Suppressor macrophage treated with lipopolysaccharide for 1 hour (primary cell): ENCODE measurements at regions not wholly inside any gene's neighbourhood (a gene's known extent, or its start where the extent isn't known, plus 50 kb on each side); places are given as distances from the start of the nearest gene placed in this dataset.
"Not testable (repeated sequence)": the region's sequence is repeated elsewhere in the genome, so short reads cannot be mapped to it uniquely, and the experiment has no call there.

Source experiments
- DNase-seq, 3 donors: peaks; one replicate each; pipeline ENCODE4 v3.0.0-alpha.2; 2020 to 2022

- no peak for DNase-seq
Observed at GRCh38 chr4:123162859-123163258, 233.7 kb upstream of the SPRY1 start.

DNA sequence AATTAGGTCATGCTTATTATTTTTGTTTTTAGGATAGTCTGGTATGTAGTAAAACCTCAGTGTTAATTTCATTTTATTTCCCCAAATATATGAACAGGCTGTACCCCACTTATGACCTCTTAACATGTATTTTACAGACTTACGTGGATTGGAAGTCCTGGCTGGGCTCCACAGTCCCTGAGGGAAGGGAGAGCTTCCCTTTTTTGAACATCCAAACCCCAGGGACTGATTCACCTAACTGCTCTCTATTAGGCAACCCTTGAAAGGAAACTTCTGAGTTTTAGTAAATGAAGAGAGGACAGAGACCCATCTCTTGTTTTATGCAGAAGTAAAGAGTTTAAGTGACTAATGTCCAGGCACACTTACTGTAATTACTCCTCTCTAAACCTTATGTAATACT, 233.1 kb upstream of the SPRY1 start:
- DNase-seq = peak; percentile 13 to 43 (median 36)

- DNase-seq = no peak
Observed at GRCh38 chr4:123166023-123166422, 230.6 kb upstream of the SPRY1 start.

GRCh38 chr4:123167931-123168330, 228.7 kb upstream of the SPRY1 start:
- no peak for DNase-seq

DNA sequence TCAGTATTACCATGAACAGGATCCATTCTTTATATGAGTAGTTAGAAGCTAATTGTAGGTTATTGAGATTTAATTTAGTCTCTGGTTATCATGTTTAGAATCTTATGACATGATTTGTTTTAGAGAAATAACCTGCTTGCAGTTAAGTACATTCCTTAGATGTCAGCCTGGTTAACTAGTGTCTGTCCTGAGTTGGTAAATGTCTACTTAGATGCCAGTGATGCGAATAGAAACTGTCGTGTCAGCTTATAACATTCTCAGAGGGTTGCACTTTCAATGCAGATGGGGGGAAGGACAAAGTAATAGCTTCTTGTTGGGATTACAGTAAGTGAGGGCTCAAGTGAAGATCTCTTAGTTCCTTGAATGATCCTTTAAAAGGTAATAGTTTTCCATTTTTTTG, 227.8 kb upstream of the SPRY1 start:
- no peak for DNase-seq

GRCh38 chr4:123170843-123171242, 225.8 kb upstream of the SPRY1 start:
- no peak for DNase-seq

DNA sequence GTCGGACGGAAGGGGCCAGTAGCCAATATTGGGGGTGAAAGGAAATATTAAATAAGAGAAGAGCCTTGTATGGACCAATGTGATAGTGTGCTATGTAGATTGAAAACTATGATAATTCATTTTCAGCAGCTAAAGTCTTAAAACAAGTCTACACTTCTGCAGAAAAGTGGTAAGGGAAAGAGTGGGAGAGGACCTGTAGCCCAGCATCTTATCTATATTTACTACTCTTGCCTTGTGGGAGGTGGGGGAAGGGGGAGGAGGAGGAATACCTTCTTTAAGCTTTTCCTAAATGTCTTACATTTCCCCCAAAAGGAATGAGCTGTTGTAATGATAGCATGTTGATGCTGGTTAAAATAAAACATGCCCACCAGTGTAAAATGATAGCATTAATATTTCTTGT, 220.0 kb upstream of the SPRY1 start:
- DNase-seq = no peak

GRCh38 chr4:123182289-123182688, 214.3 kb upstream of the SPRY1 start:
- DNase-seq = no peak

DNA sequence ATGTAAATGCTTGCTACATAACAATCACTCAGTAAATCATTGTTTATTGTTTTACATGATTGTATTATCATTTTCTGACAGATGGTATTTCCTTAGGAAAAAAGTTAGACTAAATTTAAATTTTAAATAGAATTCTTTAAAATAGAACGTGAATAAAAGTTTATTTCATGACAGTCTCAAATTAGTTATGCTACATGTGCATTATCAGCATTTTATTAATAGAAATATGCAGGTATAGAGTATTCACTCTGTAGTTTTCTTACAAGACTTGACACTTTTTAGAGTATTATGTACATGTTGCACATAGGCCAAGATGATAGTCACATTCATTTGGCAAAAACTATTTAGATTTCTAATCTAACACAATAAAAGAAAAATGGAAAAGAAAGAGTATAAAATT, 213.3 kb upstream of the SPRY1 start:
- DNase-seq = no peak

DNA sequence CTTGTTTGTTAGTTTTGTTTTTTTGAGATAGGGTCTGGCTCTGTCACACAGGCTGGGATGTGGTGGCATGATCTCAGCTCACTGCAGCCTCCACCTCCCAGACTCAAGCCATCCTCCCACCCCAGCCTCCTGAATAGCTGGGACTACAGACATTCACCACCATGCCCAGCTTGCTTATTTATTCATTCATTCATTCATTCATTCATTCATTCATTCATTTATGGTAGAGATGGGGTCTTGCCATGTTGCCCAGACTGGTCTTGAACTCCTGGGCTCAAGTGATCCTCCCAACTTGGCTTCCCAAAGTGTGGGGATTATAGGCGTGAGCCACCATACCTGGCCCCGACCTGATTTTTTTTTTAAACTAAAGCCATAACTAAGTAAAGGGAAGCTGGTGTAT, 212.8 kb upstream of the SPRY1 start:
- not testable (repeated sequence) for DNase-seq

DNA sequence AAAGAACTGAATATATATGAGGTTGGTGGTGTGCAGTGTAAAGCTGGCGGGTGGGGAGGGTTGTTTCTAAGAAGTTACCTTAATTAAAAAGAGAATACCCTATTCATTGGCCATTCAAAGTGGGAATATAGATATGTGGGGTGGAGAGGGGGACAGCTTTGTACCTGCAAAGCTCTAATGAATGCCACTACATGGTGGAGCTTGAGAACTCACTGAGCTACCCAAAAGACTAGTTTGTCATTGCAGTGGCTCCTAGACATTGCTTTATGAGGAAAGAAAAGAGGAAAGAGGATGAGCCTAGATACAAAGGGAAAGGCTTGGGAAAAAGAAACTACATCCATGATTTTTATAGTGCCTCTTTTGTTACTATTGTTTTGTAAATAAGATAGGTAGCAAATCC, 209.9 kb upstream of the SPRY1 start:
- no peak for DNase-seq

GRCh38 chr4:123190176-123190575, 206.4 kb upstream of the SPRY1 start:
- no peak for DNase-seq

- DNase-seq = no peak
Observed at GRCh38 chr4:123191728-123192127, 204.9 kb upstream of the SPRY1 start.

DNA sequence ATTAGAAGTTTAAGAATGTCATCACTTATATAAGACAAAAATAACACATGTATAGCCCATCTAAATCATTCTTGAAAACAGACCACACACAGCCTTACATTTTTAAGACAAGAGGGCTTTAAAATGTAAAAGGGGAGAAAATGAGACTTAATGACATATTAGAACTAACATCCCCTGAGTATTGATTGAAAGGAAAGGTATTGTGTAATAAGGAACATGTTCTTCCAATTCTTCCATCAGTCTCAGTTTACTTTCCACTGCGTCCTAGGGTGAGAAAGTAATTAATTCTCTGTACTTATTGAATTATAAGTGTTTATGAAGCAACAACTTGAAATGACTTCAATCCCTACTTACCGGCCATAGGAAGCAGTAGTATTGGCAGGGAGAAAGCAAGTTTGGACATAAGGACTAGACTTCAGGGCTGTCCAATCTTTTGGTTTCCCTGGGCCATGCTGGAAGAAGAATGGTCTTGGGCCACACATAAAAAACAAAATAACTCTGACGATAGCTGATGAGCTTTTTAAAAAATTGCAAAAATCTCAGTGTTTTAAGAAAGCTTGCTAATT, 202.7 kb upstream of the SPRY1 start:
- DNase-seq = no peak

GRCh38 chr4:123198706-123199105, 197.9 kb upstream of the SPRY1 start:
- DNase-seq = no peak

GRCh38 chr4:123200051-123200940, 196.3 kb upstream of the SPRY1 start:
- DNase-seq = no peak

DNA sequence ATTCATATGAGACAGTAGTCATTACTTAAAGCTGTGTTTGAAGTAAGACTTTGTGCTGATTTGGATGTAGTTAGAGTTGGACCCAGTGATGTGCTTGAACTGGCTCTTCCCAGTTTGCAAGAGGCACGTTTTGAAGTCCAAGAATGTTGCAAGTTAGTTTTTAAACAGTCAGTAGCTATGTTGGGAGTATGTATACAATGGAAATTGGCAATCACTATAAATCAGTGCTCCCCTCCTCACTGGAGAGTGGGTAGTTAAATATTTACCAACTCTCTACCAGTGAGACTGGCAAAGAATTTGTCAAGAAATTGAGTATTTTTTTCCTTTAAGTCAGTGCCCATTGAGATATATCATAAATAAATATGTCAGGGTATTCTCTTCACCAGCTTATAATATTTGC, 191.9 kb upstream of the SPRY1 start:
- no peak for DNase-seq

DNA sequence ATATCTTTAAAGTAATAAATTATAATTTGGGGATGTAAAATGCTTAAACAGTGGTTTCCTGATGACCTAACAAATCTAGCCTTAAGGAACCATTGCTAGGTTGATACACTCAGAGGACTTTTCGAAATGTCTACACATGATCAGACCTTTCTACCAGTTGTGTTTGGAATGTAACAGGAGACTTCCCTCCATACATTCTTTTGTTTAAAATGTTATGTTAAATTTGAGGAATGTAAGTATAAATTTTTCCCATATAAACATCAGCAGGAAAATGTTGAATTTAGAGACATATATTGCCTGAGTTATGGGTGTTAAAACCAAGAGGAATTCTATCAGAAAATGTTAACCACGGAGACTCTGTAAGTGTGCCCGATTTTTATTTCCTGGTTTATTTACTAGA, 190.6 kb upstream of the SPRY1 start:
- no peak for DNase-seq

DNA sequence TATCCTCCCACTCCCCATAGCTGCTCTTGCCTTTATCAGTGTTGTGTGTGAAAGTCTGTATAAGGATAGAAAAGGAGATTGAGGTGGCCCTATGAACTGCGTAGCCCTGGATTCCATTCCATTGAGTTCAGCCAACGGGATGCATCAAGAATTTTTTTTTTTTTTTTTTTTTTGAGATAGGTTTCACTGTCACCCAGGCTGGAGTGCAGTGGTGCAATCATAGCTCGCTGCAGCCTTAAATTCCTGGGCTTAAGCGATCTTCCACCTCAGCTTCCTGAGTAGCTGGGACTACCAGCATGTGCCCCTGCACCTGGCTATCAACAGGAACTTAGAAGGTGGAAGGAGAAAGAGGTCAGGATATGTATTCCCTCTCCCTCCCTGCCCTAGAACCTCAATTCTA, 187.2 kb upstream of the SPRY1 start:
- DNase-seq = no peak

DNA sequence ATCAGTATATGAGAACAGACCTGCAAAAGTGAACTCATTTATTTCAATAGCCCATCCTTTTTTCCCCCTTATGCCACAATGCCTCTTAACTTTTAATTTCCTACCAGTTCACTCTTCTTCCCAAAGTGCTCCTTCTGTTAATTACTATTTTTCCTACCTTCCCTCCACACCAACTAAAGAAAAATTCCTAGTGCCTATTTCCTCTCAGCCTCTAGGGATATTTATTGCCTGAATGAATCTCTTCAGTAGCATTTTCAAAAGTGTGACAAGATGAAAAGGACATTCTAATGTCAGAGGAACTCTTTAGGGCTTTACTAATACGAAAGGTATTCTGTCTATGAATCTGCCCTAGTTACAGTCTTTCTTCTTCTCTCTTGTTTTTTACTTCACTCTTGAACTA, 181.1 kb upstream of the SPRY1 start:
- no peak for DNase-seq

DNA sequence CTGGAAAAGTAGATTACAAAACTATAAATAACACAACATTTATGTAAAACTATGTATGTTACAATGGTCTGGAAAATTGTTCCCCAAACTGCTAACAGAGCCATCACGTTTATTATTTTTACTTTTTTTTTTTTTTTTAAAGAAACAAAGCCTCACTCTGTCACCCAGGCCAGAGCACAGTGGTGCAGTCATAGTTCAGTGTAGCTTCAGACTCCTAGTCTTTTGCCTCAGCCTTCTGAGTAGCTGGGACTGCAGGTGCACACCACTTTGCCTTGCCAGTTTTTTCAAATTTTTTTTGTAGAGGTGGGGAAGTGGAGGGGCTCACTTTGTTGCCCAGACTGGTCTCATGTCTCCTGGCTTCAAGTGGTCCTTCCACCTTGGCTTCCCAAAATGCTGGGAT, 180.1 kb upstream of the SPRY1 start:
- no peak for DNase-seq

DNA sequence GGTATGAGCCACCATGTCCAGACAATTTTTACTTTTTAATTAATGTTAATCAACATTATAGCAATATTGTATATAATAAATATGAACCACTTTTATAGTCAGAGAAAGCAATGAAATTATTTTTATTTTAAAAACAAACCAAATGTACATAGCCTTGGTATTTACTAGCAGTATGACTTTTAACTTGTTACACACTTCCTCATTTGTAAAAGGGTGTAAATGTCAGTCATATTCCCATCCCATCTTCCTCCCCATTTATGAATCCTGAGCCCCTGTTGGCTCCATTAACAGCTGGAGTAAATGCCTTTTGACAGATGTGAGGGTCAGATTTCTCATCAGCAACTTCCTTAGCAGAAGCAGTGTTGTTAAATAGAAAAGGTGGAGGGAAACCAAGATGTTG, 179.6 kb upstream of the SPRY1 start:
- DNase-seq = no peak

DNA sequence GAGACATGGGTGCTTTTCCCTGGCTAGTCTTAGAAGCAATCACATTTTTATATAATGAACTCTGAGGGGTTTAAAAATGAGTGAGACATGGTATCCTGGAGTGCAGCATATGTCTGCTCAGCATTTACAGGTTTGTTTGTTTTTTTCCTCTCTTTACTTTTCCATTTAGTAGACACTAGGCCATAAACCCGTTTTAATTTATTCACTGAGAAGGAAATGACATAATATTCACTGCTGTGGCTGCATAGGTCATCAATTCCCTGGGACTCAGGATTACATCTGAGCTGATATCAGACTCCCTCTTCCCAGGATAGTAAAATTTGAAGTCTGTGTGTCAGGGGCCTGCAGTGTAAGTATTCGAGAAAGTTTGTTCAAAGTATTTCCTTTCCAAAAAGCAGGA, 178.9 kb upstream of the SPRY1 start:
- DNase-seq = no peak

DNA sequence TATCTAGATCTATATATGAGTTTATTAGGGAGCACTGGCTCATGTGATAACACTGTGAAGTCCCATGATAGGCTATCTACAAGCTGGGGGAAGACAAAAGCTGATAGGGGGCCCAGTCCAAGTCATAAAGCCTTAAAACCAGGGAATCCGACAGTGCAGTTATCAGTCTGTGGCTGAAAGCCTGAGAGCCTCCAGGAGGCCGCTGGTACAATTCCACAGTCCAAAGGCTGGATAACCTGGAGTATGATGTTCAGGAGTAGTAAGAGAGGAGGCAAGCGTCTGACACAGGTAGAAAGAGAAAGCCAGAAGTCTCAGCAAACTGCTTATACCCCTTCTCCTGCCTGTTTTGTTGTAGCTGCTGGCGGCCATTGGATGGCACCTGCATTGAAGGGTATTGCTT, 177.6 kb upstream of the SPRY1 start:
- no peak for DNase-seq

DNA sequence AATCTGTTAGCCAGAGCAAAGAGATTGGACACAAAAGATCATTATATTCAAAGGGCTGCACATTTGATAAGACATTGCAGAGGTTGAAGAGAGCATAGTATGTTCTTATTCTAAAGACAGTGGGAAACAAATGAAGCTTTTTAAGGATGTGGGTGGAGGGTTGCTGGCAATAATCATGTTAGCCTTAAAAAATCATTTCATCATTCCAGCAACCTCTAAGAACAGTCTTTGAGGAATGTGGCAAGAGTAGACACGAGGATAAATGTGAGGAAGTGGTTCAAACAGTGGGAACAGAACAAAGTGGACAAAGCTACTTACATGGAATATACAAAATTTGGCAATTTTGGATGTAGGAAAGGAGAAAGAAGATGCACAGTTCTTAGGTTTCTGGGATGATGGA, 167.3 kb upstream of the SPRY1 start:
- peak; percentile 42 to 54 (median 52) for DNase-seq
